ENCODE measurements at regions not wholly inside any gene's neighbourhood (a gene's known extent, or its start where the extent isn't known, plus 50 kb on each side); places are given as distances from the start of the nearest gene placed in this dataset.

GRCh38 chr17:31704483-31704882 lies 154.6 kb downstream of the COPRS start:
- no peaks in the 10 kb centered on the region for H3K4me1 Mint-ChIP-seq
- no peaks in the 10 kb centered on the region for H3K9me3 Mint-ChIP-seq
- no peaks in the 10 kb centered on the region for H3K36me3 Mint-ChIP-seq
- DNase-seq, result no peak
- H3K4me3 Mint-ChIP-seq, result no peak overlapping the region
- no peak overlapping the region for H3K27ac Mint-ChIP-seq
- H3K27me3 Mint-ChIP-seq, result peaks cover 11% of the 10 kb centered on the region
- CTCF ChIA-PET, result no interaction called here

GRCh38 chr17:31702041-31702440 lies 157.0 kb downstream of the COPRS start:
- Mint-ChIP-seq H3K36me3 (no peaks in the 10 kb centered on the region), H3K27ac (no peak overlapping the region), H3K9me3 (no peaks in the 10 kb centered on the region), H3K4me1 (no peaks in the 10 kb centered on the region), H3K4me3 (no peak overlapping the region), H3K27me3 (peaks cover 11% of the 10 kb centered on the region)
- no peak for DNase-seq
- CTCF ChIA-PET, result no interaction called here

- Mint-ChIP-seq H3K4me1 (no peaks in the 10 kb centered on the region), H3K27me3 (peaks cover 11% of the 10 kb centered on the region), H3K4me3 (no peak overlapping the region), H3K27ac (no peak overlapping the region), H3K36me3 (no peaks in the 10 kb centered on the region), H3K9me3 (no peaks in the 10 kb centered on the region)
- no peak for DNase-seq
- CTCF ChIA-PET, result no interaction called here
Measured at GRCh38 chr17:31700973-31701372, 158.1 kb downstream of the COPRS start.

- H3K36me3 Mint-ChIP-seq, result no peaks in the 10 kb centered on the region
- no peaks in the 10 kb centered on the region for H3K4me1 Mint-ChIP-seq
- H3K27me3 Mint-ChIP-seq, result peaks cover 11% of the 10 kb centered on the region
- CTCF ChIA-PET, result no interaction called here
- H3K27ac Mint-ChIP-seq, result no peak overlapping the region
- no peaks in the 10 kb centered on the region for H3K9me3 Mint-ChIP-seq
- no peak for DNase-seq
- no peak overlapping the region for H3K4me3 Mint-ChIP-seq
Measured at GRCh38 chr17:31699886-31700285, 159.2 kb downstream of the COPRS start.

- H3K4me1 Mint-ChIP-seq, result no peaks in the 10 kb centered on the region
- H3K36me3 Mint-ChIP-seq, result no peaks in the 10 kb centered on the region
- no peak for DNase-seq
- H3K9me3 Mint-ChIP-seq, result no peaks in the 10 kb centered on the region
- no peak overlapping the region for H3K4me3 Mint-ChIP-seq
- CTCF ChIA-PET, result no interaction called here
- no peak overlapping the region for H3K27ac Mint-ChIP-seq
- H3K27me3 Mint-ChIP-seq, result peaks cover 11% of the 10 kb centered on the region
Measured at GRCh38 chr17:31699281-31699680, 159.8 kb downstream of the COPRS start.

GRCh38 chr17:31698751-31699150 lies 160.3 kb downstream of the COPRS start:
- Mint-ChIP-seq H3K9me3 (no peaks in the 10 kb centered on the region), H3K4me3 (no peak overlapping the region), H3K4me1 (no peaks in the 10 kb centered on the region), H3K36me3 (no peaks in the 10 kb centered on the region), H3K27me3 (peaks cover 11% of the 10 kb centered on the region), H3K27ac (no peak overlapping the region)
- no peak for DNase-seq
- CTCF ChIA-PET, result no interaction called here

- DNase-seq, result no peak
- Mint-ChIP-seq H3K27me3 (peaks cover 11% of the 10 kb centered on the region), H3K4me1 (no peaks in the 10 kb centered on the region), H3K4me3 (no peak overlapping the region), H3K27ac (no peak overlapping the region), H3K9me3 (no peaks in the 10 kb centered on the region), H3K36me3 (no peaks in the 10 kb centered on the region)
- CTCF ChIA-PET, result no interaction called here
Measured at GRCh38 chr17:31697838-31698237, 161.2 kb downstream of the COPRS start.

GRCh38 chr17:31696703-31697325 lies 162.2 kb downstream of the COPRS start:
- Mint-ChIP-seq H3K36me3 (no peaks in the 10 kb centered on the region), H3K9me3 (no peaks in the 10 kb centered on the region), H3K4me1 (no peaks in the 10 kb centered on the region), H3K27me3 (peaks cover 11% of the 10 kb centered on the region), H3K4me3 (no peak overlapping the region), H3K27ac (peak overlapping the region; percentile 46)
- no peak for DNase-seq
- CTCF ChIA-PET, result no interaction called here

GRCh38 chr17:31696184-31696602 lies 162.9 kb downstream of the COPRS start:
- Mint-ChIP-seq H3K4me1 (no peaks in the 10 kb centered on the region), H3K27ac (no peak overlapping the region), H3K4me3 (no peak overlapping the region), H3K36me3 (no peaks in the 10 kb centered on the region), H3K9me3 (no peaks in the 10 kb centered on the region), H3K27me3 (peaks cover 11% of the 10 kb centered on the region)
- DNase-seq, result no peak
- CTCF ChIA-PET, result no interaction called here

GRCh38 chr17:31695456-31696090 lies 163.5 kb downstream of the COPRS start:
- Mint-ChIP-seq H3K36me3 (no peaks in the 10 kb centered on the region), H3K27me3 (peaks cover 7% of the 10 kb centered on the region), H3K27ac (no peak overlapping the region), H3K4me1 (no peaks in the 10 kb centered on the region), H3K9me3 (no peaks in the 10 kb centered on the region), H3K4me3 (no peak overlapping the region)
- CTCF ChIA-PET, result interaction anchor here (0.6 kb wide), 1 partner anchor 147 kb away, joined by 3 read pairs; no protein-coding TSS in a partner anchor
- DNase-seq, result no peak

GRCh38 chr17:31693433-31694220 lies 165.4 kb downstream of the COPRS start:
- CTCF ChIA-PET, result no interaction called here

GRCh38 chr17:31692632-31693031 lies 166.4 kb downstream of the COPRS start:
- Mint-ChIP-seq H3K27me3 (no peaks in the 10 kb centered on the region), H3K4me1 (no peaks in the 10 kb centered on the region), H3K4me3 (no peak overlapping the region), H3K27ac (no peak overlapping the region), H3K36me3 (no peaks in the 10 kb centered on the region), H3K9me3 (no peaks in the 10 kb centered on the region)
- DNase-seq, result no peak
- CTCF ChIA-PET, result interaction anchor here (1.7 kb wide), 1 partner anchor 150 kb away, joined by 3 read pairs; no protein-coding TSS in a partner anchor

More at GRCh38 chr17:31693433-31694220, 165.4 kb downstream of the COPRS start:
- no peaks in the 10 kb centered on the region for H3K4me1 Mint-ChIP-seq
- H3K36me3 Mint-ChIP-seq, result no peaks in the 10 kb centered on the region
- no peak overlapping the region for H3K4me3 Mint-ChIP-seq
- H3K9me3 Mint-ChIP-seq, result no peaks in the 10 kb centered on the region
- DNase-seq, result no peak
- H3K27ac Mint-ChIP-seq, result no peak overlapping the region
- H3K27me3 Mint-ChIP-seq, result no peaks in the 10 kb centered on the region

- H3K9me3 Mint-ChIP-seq, result no peaks in the 10 kb centered on the region
- CTCF ChIA-PET, result interaction anchor here (1.7 kb wide), 1 partner anchor 150 kb away, joined by 3 read pairs; no protein-coding TSS in a partner anchor
- no peak overlapping the region for H3K27ac Mint-ChIP-seq
- H3K36me3 Mint-ChIP-seq, result no peaks in the 10 kb centered on the region
- H3K4me3 Mint-ChIP-seq, result no peak overlapping the region
- peaks cover 4% of the 10 kb centered on the region for H3K27me3 Mint-ChIP-seq
- DNase-seq, result no peak
- H3K4me1 Mint-ChIP-seq, result no peaks in the 10 kb centered on the region
Measured at GRCh38 chr17:31692027-31692426, 167.0 kb downstream of the COPRS start.

- peaks cover 4% of the 10 kb centered on the region for H3K27me3 Mint-ChIP-seq
- H3K4me3 Mint-ChIP-seq, result no peak overlapping the region
- H3K4me1 Mint-ChIP-seq, result no peaks in the 10 kb centered on the region
- H3K36me3 Mint-ChIP-seq, result no peaks in the 10 kb centered on the region
- CTCF ChIA-PET, result interaction anchor here (1.7 kb wide), 1 partner anchor 151 kb away, joined by 3 read pairs; no protein-coding TSS in a partner anchor
- no peak overlapping the region for H3K27ac Mint-ChIP-seq
- DNase-seq, result no peak
- H3K9me3 Mint-ChIP-seq, result no peaks in the 10 kb centered on the region
Measured at GRCh38 chr17:31691251-31691905, 167.7 kb downstream of the COPRS start.
